HG02763 (cell line): ENCODE measurements at regions not wholly inside any gene's neighbourhood (a gene's known extent, or its start where the extent isn't known, plus 50 kb on each side); places are given as distances from the start of the nearest gene placed in this dataset.
"Not testable (repeated sequence)": the region's sequence is repeated elsewhere in the genome, so short reads cannot be mapped to it uniquely, and the experiment has no call there.

ENCODE experiments used
- ATAC-seq: cut with Tn5 transposase; IDR thresholded peaks from one replicate; pipeline ENCODE4 v1.9.1; 2021; ENCODE audit warnings: mild to moderate bottlenecking, moderate library complexity; ENCODE audit not compliant: unreplicated experiment

GRCh38 chr6:139699335-139699734 lies 324.9 kb upstream of the CITED2 start:
- ATAC-seq: no peak

- no peak for ATAC-seq
Observed at GRCh38 chr6:139698526-139699176, 324.2 kb upstream of the CITED2 start.

- ATAC-seq: not testable (repeated sequence)
Observed at GRCh38 chr6:139697856-139698255, 323.4 kb upstream of the CITED2 start.

DNA sequence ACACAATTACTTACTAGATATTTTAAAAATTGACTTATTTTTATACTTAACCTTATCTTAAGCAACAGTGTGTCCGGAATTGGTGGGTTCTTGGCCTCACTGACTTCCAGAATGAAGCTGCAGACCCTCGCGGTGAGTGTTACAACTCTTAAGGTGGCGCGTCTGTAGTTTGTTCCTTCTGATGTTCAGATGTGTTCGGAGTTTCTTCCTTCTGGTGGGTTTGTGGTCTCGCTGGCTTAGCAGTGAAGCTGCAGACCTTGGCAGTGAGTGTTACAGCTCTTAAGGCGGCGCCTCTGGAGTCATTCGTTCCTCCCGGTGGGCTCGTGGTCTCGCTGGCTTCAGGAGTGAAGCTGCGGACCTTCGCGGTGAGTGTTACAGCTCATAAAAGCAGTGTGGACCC lies 322.5 kb upstream of the CITED2 start:
- ATAC-seq: not testable (repeated sequence)

DNA sequence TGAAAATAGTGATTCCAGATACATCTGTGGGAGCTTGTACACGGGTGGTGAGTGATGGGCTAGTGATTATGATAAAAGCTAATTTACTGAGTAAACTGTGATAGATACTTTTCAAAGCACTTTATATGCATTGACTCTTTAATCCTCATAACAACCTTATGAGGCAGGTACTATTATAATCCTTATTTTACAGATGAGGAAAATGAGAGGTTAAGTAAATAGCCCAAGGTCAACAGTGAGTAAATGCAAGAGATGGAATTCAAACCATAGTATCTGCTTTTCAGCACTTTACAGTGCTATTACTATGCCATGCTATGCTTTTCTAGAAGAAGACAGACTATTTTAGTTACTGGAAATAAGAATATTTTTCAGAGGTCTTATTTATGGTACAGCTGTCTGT lies 320.9 kb upstream of the CITED2 start:
- ATAC-seq: no peak

DNA sequence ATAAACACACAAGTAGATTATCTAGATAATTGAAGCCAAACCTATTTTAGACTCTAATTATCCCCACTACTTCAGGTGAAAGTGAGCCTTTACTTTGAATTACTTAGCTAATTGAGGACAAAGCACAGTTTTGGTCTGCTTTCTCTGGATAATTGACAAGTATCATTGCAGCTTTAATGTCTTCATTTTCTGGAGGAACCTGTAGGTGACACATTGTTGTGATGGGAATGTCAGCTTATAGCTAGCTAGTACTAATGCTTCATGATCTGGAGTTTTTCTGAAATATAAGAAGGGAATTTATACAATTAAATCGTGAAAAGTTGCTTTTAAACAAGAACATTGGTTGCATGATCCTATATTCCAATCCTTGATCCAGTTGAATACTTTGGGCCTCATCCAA lies 319.3 kb upstream of the CITED2 start:
- no peak for ATAC-seq

GRCh38 chr6:139690007-139690406 lies 315.6 kb upstream of the CITED2 start:
- ATAC-seq: no peak

GRCh38 chr6:139687055-139687454 lies 312.6 kb upstream of the CITED2 start:
- ATAC-seq: no peak

DNA sequence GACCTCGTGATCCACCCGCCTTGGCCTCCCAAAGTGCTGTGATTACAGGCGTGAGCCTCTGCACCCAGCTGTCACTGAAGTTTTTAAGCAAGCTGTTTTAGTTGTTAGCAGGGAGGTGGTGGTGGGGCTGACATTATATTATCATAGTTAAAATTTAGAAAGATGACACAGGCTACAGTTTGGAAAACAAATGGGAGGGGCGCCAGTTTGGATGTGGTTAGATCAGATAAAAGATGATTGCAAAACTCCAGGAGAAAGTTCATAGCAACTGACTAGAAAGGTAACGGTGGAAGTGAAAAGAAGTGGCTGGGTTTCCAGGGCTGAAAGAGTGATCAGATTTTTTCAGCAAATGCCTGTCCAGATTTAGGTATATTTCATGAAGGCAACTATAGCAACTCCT lies 311.9 kb upstream of the CITED2 start:
- ATAC-seq: no peak

DNA sequence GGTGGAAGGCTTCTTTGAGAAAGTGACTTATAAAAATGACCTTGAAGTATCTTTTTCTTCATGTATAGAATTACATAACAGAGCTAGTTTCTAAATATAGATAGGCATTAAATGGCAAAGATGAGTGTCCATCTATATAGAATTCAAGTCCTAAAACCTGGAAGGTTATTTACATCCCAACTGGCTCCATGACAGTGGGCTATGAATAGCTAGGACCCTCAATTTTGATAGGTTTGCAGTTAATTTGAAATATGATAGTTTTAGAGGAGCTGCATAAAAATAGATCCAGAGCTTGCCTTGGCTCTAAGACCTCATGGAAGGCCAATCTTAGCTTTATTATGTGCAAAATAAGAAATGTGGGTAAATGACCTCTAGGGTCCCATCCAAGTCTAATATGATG lies 310.6 kb upstream of the CITED2 start:
- ATAC-seq: no peak

GRCh38 chr6:139680819-139681218 lies 306.4 kb upstream of the CITED2 start:
- no peak for ATAC-seq

- no peak for ATAC-seq
Observed at GRCh38 chr6:139679516-139680179, 305.2 kb upstream of the CITED2 start.

DNA sequence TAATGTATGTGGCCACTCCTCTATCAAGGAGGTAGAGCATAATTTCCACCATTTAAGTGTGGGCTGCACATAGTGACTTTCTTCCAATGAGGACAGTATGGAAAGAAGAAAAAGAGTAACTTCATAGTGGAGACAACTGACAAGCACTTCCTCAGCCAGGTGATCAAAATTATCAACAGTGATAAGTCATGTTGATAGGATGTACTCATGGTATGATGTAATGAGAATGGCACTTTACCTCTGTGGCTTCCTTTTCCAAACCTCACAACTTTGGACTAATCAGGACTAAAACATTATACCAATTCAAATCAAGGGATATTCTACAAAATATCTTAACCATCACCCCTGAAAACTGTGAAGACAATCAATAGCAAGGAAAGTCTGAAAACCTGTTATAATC lies 302.3 kb upstream of the CITED2 start:
- ATAC-seq: no peak

- ATAC-seq: no peak
Observed at GRCh38 chr6:139666284-139666683, 291.8 kb upstream of the CITED2 start.

GRCh38 chr6:139663996-139664395 lies 289.5 kb upstream of the CITED2 start:
- no peak for ATAC-seq

DNA sequence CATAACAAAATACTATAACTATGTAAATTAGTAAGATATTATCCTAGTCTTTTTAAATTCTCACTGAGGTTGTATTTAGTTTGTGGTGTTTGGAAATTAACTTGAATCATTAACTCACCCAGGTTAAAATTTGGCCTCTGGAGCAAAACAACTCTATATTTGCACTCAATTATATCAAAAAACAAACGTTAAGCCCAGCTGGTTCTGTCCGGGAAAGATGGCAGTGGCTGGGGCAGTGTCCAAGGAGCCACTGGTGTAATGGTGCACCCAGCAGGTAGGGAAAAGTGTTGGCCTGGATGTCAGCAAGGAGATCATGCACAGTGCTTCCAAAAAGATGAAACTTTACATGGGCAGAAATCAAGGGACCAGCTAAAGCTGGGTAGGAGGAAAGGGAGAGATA lies 285.3 kb upstream of the CITED2 start:
- no peak for ATAC-seq

DNA sequence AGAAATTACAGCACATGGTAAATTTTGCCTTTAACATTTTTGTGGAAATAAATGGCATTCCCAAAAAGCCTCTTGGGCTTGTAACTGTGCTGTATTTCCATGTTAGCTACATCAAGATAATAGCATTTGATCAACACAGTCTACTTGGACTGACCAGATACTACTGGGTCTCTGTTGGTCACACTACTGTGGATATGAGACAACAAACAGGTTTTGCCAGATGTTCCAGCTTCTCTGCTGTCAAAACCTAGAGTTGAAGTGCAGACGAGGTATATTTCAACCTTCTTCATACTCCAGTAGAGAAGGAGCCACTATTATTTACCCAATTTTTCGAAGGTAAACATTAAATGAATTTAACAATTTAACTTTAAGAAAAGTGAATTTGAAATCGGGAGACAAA lies 284.7 kb upstream of the CITED2 start:
- ATAC-seq: no peak

- no peak for ATAC-seq
Observed at GRCh38 chr6:139657119-139657518, 282.7 kb upstream of the CITED2 start.

DNA sequence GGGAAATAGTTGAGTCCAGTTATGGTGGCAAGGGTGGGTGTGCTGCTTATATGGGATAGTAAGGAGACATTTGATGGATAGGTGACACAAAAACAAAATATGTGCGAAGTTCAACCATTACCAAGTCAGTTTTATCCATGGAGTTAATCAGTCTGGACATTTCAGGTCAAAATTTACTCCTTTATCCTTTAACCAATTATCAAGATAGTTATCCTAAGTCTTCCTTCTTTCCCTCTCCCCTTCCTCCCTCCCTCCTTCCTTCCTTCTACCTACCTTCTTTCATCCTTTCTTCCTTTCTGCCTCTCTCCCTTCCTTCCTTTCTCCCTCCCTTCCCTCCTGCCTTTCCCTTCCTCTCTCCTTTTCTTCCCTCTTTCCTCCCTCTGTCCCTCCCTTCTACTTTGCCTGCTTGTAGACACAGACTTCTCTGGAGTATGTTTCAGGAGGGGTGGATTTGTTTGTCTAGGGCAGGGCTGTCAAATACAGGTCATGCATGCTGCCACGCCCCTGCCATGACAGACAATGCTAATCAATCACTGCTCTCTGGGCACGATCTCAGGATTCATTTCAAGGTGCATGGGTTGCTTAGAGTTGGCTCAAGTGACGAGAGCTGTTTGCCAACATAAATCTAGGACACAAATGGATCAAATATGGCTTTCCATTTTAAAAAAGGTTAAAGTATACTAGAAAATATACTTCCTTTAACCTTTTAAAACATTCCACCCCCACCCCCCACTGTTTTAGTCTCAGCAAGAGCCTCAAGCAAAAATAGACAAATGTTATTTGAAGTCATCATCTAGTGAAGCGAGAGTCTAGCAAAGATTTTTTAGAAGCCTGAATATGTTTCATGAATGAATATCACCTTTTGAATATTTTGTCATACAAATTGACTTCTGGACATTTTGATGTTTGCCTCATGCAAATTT lies 281.6 kb upstream of the CITED2 start:
- no peak for ATAC-seq

DNA sequence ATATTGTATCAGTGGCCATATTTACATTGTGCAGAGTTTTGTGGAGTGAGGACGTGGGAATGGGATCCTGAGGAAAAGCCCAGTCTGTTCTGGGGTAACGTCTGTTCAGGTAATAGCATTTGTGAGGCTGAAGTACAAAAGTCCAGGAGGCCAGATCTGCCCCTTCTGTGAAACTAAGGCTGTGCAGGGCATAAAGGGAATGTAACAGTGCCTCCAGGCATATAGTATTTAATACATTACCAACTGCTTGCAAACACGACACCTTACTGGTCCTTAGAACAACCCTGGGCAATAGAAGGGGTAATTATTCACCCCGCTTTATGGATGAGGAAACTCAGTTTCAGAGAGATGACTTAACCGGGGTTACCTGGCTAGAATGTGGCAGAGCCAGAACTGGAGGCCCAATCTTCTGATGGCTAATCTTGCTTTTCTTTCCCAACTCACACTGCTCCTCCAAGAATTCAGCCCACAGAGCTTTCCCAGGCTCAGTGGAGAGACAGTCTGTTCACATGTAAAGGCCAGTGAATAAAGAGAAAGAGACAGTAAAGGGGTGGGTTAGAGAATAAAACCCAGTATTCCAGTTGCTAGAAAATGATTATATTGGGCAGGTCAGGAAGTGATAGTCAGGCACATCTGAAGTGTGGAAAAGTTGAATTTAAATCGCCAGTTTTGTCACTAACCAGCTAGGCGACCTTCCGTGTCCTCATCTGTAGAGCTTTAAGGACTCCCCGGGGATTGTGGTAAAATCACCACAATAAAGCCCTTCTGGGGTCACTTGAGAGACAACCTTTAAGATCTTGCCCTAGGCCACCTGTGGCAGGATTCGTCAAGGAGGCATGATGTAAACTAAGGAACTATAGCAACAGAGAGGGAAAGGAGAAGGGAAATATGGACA lies 280.7 kb upstream of the CITED2 start:
- ATAC-seq: no peak

- no peak for ATAC-seq
Observed at GRCh38 chr6:139654309-139654708, 279.9 kb upstream of the CITED2 start.
